GM21576 (cell line): ENCODE measurements at regions not wholly inside any gene's neighbourhood (a gene's known extent, or its start where the extent isn't known, plus 50 kb on each side); places are given as distances from the start of the nearest gene placed in this dataset.
"Not testable (repeated sequence)": the region's sequence is repeated elsewhere in the genome, so short reads cannot be mapped to it uniquely, and the experiment has no call there.

Source experiments
- ATAC-seq: cut with Tn5 transposase; IDR thresholded peaks from one replicate; pipeline ENCODE4 v1.9.1; 2021; ENCODE audit warnings: mild to moderate bottlenecking, moderate library complexity; ENCODE audit not compliant: unreplicated experiment

DNA sequence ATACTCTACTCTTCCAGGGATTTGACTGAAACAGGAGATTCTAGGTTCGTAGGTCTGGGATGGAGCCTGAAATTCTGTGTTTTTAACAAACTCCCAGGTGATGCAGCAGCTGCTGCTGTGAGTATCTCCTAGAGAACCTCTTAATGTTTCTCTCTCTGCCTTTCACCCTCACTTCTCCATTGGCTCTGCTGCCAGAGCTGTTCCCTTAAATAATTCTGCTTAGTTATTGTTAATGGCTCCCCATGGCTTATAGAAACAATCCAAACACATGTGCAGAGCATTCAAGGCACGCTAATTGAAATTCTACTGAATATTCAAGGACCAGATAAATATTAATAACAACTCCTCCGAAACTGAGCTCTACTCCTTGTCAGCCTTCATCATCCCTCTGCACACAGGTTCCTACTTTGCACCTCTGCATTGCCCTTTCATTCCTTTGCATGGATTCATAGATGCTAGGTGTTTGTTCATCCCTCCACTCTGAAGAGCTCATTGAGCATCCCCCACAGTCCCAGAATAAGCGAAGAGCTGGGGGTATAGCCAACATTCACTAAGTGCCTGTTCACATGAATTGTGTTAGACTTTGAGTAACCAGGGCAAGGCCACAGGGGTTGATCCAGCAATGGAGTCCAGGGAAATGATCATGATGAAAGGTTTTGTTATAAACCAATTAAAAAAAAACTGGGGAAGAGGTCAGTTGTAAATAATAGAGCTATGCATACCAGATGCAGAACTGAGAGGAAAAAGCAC is 488.4 kb upstream of the JAG1 start:
- no peak for ATAC-seq

DNA sequence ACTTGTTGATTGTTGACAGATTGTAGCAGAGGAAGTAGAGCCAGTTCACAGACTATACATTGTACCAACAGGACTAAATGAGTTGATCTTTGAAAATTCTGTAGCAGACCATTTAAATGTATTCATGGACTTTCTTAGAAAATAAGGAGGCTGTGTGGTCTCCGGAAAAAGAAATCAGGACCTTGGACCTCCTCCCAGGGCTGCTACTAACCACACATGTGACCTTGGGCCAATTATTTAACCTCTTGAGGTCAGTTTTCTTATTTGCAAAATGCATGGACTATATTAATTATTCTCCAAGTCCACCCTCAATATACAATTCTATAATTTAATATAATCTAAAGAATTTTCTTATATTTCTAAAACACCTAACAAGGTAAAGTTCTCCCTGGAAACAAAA is 492.0 kb upstream of the JAG1 start:
- ATAC-seq = no peak

DNA sequence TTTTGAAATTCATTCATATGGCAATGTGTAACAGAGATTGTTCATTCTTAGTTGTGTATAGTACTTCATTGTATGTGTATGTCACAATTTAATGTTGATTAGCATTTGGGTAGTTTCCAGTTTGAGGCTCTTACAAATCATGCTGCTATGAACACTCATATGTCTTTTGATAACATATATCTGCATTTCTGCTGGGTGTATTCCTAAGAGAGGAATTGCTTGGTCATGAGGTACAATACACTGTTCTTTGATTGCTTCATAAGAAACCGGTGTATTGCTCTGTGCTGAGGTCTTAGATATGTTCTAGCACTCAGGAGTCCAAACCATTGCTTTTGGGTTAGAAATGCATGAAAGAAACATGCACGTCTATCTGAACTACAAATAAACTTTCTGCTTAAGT is 492.9 kb upstream of the JAG1 start:
- no peak for ATAC-seq

DNA sequence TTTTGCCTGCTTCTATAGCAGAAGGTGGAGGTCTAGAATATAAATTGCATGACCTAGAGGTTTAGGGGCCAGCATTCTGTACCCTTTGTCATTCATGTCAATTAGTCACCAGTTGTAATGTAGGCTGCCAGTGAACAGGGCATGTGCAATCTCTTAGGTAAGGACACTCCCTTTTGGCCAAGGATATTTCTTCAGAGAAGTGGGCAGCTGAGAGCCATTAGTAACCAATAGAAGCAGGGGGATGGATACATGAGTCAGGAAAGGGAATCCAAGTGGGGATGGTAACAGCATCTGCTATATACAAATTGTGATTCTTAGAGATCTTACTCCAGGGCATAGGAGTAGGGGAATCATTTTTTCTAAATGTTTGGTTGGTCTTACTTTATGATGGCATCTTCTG is 494.2 kb upstream of the JAG1 start:
- no peak for ATAC-seq

DNA sequence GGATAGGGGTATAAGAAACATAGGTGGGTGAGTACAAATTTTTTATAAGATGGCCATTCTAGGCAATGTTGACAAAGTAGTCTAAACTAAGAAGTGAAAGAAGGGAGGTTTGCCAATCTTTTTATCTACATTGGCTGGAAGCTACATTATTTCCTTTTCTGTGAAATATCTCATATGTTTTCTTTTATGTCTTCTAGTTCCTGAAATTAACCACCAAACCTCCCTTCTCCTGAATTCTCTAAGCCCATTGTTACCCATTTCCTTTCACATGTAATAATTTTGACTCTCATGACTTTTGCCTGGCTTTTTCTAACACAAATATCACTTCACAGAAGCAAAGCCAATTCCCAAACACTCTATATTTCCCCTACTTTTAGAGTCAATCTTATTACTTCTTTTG is 496.2 kb upstream of the JAG1 start:
- no peak for ATAC-seq

DNA sequence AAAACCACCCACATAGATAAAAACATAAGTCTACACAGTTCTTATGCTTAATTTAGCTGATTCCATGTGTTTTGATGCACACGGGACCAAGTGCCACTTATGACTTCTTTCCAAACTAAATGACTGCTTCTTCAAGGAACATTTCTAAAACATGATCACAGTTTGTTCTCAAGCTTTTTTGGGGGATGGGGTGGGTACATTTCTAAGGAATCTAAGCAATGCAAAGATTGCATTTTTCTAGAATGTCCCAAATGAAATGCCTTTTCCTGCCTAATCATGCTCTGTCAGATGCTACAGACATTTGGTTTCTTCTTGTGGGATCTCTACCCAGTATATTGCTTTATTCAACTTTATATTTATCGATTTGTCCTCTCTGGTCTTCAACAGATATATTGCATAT is 496.8 kb upstream of the JAG1 start:
- no peak for ATAC-seq

DNA sequence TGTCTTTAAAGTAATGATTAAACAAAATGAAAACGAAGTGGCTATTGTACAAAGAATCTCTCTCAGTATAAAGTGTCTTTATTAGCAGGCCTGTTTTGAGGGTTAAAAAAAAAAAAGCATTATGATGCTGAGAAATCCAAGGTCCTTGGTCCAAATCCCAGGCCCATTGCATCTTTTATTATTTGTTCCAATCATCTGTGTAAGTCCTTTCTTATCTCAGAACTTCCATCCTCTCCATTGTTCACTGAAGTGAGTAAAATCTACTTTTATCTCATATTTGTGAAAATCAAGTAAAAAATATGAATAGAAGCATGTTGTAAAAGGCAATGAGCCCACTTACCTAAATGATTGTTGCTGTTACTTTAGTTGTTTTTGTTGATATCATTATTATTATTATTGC is 499.1 kb upstream of the JAG1 start:
- ATAC-seq = no peak

DNA sequence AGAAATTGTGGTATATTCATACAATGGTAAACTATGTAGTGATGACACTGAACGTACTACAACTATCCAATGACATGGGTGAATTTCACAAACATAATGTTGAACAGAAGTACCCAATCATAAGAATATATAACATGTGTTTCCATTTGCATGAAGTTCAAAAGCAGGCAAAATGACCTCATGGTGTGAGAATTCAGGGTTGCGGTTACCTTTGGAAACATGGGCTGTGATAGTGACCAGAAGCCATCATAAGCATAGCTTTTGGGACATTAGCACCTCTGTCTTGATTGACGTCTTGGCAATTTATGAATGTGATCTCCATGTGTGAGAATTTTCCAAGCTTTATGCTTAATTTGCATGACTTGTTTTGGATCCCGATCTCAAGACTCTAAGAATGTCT is 500.1 kb upstream of the JAG1 start:
- ATAC-seq = no peak

DNA sequence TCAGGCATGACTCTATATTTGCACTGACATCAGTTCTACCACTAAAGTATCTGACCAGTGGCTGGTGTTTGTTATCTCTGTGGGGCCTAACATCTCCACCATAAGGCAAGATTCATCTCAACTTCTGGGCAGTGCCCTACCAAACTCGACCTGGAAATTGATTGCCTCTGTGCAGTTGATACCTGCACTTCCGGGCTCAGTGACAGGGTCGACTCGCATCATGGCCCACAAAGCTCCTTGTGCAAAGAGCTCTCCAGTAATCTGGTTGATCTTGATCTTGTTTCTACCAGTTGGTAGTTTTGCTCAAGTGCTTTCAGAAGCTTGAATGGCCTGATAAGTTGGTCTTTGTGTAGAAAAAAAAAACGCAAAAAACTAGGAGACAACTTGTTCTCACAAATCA is 501.1 kb upstream of the JAG1 start:
- ATAC-seq = no peak

DNA sequence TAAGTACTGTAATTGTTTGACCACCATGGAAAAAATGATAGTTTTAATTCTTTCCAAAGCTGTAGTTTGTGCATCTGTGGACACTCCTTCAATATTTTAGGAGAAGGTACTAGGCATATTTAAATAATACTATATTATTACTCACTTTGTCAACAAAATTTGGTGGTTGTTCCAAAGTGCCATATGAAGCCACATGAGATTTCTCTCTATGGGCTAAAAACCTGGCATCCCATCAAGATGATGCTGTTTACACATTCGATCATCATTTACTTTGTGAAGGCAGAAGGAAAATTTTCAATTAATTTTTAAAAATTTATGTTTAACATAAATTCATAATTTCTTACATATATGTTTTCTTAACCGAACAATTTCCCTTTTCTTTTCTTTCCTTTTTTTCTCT is 502.6 kb upstream of the JAG1 start:
- ATAC-seq = no peak

DNA sequence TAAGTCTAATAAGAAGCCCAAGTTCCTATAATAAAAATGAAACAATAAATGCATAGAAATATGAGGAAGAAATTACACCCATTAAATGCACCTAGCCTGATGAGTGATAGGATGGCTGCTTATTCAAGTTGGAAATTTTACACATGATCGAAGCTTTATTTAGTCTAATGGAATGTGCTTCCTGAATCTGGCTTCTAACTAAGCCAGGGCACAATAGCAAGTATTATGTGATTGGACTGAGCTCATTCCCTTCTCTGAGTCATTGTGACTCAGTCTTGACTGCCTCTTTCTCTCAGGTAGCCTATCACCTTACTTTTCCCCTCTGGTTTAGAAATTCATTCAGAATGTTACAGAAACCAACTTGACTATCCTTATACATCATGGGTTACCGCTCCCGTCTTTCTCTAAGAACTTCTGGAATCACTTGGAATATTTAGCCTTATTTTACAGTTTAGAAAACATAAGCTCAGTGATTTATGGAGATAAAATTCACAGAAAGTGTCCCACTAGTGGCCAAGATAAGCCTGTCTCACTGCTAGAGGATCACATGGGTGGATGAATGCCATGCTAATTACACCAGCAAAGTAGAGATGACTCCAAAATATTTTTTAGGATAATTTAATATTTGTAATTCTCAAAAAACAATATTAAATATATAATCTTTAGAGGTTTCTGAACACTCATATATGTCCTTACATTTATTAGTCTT is 505.3 kb upstream of the JAG1 start:
- no peak for ATAC-seq

DNA sequence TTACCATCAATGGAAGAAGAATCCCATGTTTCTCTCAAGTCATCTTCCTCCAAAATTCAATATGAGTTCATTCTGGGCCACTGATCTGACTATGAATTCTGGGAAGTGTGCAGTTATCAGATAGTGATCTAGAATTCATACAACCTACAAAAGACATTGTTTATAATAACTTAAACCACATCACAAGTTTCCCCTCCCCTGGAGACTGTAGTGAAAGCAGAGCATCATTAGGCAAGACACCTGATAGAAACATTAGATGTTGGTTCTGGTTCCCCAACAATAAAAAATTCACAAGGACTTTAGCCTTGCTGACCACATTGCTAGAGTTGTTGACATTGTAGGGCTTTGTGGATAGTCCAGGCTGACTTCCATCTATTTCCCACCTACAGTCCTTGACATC is 506.4 kb upstream of the JAG1 start:
- no peak for ATAC-seq

DNA sequence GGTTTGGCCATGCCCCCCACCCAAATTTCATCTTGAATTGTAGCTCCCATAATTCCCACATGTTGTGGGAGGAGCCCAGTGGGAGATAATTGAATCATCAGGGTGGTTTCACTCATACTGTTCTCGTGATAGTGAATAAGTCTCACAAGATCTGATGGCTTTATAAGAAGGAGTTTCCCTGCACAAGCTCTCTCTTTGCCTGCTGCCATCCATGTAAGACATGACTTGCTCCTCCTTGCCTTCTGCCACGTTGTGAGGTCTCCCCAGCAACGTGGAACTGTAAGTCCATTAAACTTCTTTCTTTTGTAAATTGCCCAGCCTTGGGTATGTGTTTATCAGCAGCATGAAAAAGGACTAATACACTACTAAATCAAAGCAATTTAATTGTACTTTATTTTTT is 507.3 kb upstream of the JAG1 start:
- ATAC-seq = not testable (repeated sequence)

DNA sequence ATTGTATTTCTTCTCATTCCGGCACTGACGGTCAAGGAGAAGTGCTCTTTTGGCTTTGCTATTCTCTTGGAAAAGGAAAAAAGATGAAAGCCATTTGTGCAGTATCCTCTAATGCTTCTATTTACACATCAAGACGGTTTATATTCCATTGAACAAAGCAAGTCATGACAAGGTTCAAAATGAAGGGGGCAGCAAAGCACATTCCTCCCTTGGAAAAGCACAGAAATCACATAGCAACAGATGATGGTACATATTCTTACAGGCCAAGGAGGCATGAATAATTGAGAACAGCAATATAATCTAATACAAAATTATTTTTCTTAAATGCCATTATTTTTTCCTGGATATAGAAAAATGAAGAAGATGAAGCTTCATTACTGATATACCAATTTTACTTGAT is 508.2 kb upstream of the JAG1 start:
- no peak for ATAC-seq

DNA sequence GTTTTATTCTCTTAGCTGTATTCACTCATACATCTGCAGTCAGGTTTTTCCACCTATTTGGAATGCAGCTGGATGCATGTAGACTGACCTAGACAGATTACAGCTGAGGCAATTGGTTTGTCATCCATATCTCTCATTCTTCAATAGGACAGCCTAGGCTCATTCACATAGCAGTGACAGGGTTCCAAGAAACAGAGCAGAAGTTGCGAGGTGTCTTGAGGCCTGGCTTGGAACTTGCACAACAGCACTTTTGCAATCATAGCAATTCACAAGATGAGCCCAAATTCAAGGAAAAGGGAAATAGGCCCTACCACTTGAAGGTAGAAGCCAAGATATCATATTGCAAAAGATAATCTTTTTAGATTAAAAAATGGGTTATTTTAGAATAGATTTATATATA is 508.9 kb upstream of the JAG1 start:
- ATAC-seq = no peak

DNA sequence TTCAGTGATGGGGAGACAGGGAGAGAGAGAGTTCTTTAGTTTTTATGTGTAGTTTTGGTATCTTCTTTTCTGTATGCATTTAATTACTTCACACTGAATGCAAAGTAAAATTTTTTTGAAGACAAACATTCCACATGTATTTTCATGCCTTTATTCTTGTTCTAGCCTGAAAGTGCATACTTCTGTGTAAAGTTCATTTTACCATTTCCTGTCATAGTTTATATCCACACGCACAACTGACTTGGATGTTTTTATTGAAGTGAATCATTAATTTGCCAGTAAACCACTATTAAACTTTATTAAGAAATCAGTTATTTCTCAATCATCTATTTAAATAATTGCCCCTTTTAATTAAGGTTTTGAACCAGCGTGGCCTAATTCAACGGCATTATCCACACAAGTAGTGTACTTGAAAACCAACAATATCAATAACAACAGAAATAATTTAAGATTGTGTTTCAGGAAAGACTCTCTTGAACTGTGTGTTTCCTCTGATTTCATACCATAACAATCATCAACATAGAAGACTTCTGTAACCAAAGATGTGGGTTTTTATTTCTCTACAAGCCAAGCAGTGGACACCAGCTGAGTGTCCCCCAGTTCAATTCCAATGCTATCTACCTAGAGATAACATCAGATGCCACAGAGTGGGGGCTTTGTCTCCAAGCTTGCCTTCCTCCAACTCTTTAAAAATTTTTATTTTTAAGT is 512.7 kb upstream of the JAG1 start:
- ATAC-seq = no peak

DNA sequence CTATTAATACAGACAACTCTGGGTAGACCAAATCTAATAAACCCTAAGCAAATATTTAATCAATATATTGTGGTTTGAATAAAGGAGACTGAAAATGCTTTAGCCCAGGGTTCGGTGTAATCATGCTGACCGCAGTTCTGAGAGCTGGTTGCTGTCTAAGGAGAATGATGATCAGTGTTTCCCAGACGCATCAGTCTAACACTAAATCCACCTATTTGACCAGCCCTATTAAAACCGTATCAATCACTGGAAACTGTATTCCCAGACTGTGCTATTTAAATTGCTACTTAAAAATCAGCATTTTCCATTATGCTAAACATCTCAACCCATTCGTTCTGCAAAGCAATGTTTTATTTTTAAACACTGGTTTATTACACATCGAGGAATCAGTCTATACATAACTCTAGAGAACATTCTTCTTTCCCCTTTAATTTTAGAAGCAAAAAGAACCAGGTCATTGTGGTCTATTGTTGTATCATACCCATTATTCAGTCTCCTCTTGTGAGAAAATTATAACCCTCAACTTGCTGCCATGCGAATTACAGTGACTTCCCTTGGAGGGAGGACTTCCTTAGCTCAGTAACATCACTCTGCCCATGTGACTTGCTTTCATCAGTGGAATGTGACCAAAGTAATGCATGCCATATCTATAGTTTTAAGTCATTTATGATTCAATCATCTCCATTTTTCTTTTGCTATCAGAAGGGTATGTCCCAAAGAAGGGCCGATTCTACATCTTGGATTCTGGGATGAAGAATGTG is 515.2 kb upstream of the JAG1 start:
- no peak for ATAC-seq

DNA sequence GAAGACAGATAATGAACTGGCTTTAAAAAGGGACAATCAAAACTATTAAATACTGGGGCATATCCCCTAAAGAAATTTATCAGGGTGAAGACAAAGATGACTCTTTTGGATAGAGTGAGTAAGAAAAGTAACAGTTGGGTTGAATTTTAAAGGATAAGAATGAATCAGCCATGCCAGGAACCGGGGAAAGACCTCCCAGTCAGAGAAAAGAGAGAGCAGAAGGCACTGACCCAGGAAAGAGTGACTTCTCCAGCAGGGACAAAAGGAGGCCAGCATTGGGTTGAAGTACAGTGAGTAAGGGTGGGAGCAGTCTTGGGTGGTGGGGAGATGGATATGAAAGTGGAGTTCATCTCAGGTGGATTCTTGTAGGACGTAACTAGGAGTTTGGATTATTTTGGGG is 516.9 kb upstream of the JAG1 start:
- ATAC-seq = no peak

DNA sequence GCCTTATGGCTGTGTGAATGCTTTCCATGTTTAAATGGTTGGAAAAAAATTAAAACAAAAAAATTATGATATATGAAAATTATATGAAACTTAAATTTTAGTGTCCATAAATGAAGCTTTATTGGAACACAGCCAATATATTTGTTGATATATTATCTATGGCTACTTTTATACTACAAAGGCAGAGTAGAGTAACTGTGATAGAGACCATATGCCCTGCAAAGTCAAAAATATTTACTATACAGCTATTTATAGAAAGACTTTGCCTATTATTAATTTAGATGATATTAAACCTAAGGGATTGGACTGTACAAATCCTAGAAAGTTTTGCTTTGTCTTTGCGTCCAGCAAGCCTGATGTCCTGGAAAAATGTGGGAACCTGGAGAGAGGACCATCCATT is 518.3 kb upstream of the JAG1 start:
- no peak for ATAC-seq

DNA sequence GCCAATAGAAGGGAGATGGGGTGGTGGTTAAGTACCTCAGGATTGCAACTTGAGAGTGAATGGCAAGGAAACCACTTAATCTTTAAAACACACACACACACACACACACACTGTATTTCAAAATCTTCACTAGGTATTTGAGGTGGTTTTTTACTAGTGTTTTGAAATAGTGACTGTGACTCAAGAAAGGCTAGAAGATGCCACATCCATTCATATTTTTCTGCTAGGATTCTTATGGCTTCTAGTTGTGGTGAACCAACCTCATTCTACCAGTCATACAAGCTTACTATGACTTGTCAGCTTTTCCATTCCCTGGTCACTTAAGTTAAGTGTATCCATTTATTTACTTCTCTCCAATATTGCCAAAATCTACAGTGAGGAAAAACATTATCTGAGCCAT is 519.4 kb upstream of the JAG1 start:
- ATAC-seq = no peak

DNA sequence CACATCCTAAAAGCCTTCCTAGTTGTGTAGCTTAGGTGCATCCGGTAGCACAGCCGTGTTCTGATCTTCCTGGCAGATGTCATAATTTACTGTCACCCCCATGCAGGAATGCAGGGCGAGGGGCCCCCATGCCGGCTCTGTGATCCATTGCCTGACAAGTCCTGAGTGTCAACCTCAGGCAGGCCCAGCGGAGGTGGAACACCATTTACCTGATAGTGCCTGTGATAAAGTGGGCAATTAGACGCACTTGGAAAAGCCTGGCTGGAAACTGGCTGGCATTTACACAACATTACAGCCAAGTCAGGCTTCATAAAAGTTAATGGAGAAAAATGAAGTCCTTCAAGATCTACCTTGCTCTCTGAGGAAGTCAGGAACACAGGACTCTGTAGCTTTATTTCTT is 521.4 kb upstream of the JAG1 start:
- no peak for ATAC-seq
